EH (cell line): ENCODE measurements at regions not wholly inside any gene's neighbourhood (a gene's known extent, or its start where the extent isn't known, plus 50 kb on each side); places are given as distances from the start of the nearest gene placed in this dataset.

Experiments
- DNase-seq: peaks from one replicate; pipeline ENCODE4 v3.0.0-alpha.2; 2015; ENCODE audit warnings: low read depth

DNA sequence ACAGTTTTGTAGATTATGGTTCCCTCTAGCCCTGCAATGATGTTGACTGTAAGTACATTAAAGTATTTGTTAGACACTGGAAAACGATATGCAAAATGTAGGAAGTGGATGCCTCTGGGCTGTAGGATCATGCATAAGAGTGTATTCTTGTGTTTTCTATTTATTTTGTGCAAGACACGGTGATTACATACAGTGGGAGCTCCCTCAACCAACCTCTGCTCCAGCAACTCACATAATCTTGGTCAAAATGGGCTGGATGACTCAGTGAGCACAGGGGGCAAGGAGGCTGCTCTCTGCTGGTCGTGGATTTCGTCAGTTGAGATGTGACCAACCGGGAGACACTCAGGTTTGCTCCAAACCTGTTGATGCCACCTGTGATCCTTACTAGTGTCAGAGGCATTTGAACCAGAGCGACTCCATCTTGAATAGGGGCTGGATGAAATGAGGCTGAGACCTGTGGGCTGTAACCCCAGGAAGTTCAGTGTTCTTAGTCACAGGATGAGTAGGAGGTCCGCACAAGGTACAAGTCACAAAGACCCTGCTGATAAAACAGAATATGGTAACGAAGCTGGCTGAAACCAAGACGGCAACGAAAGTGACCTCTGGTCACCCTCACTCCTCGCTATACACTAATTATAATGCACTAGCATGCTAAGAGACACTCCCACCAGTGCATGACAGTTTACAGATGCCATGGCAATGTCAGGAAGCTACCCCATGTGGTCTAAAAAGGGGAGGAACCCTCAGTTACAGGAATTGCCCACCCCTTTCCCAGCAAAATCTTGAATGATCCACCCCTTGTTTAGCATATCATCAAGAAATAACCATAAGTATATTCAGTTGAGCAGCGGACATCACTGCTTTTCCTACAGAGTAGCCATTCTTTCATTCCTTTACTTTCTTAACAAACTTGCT is 56.4 kb upstream of the FAM20C start:
- no peak for DNase-seq

DNA sequence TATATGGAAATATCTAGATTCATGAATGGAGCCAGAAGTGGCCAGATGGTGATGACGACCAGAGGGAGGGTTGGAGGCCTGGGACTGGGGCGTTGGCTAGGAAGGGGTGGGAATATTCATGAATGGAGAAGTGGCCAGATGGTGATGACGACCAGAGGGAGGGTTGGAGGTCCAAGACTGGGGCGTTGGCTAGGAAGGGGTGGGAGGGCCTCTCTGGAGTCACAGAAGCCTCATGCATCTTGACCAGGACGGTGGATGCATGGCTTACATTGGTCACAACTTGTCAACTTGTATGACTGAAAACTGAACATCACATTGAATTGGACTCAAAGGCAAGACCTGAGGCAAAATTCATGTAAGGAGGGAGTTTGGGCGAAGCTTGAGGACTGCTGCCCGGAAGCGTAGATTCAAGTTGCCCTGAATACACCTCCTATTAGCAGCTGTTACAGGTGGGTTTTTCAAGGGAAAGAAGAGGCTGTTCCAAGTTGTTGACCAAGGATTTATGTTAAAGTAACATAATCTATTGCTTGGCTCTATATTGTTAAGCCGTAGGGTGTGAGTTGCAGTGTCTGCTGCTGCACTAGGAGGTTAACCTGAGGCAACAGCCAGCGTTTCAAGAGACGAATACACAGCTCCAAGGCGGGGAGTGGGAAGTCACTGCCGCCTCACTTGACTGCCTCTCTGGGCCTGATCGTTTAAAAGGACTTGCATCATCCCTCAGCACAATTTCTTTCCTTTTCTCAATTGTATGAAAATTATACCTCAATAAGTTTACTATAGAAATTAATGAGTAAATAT is 55.1 kb upstream of the FAM20C start:
- DNase-seq: no peak

DNA sequence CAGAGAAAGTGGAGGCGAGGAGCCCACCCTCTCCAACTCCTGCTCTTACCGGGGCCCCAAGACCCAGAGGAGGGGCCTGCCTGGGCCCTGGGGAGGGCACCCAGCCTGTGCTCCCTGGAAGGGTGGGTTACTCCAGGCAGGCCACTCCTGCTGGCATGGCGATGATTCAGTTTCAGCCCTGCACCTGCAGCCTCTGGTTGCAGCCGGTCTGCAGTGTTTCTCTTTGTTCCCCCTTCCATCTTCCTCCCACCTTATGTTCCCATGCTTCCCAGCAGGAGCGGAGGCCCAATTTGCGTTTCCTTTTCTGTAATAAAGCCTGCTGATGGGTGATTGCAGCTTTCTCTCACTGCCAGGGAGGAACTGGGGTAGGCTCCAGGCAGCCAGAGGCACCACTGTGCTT is 53.2 kb upstream of the FAM20C start:
- no peak for DNase-seq

DNA sequence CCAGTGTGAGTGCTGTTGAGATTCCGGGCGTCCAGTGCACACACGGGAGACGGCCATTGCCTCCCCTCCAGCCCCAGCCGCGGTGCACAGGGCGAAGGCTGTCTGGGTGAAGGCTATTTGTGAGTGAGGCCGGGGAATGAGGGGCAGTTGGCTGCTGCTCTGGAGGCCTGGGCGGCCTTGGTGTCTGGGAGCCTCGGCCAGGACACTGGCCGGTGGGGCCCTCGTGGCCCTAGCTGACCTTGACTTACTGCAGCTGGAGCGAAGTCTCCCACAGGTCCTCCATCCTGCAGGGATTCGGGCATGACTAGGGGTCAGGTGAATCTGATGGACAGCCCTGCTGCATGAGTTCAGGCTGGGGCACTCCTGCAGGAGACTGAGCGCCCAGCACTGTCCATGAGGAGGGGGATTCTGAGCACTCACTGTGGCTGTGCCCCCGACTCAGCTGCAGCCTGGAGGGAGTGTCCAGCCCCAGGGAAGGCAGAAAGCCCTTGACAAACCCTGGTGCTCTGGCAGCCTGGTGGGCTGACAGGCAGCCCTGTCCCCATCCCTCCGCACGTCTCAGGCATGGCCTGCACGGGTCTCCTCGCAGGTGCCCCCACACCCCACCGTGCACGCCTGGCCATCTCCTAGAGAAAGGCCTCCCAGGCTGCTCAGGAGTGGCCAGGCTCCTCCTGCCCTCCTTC is 52.7 kb upstream of the FAM20C start:
- no peak for DNase-seq

DNA sequence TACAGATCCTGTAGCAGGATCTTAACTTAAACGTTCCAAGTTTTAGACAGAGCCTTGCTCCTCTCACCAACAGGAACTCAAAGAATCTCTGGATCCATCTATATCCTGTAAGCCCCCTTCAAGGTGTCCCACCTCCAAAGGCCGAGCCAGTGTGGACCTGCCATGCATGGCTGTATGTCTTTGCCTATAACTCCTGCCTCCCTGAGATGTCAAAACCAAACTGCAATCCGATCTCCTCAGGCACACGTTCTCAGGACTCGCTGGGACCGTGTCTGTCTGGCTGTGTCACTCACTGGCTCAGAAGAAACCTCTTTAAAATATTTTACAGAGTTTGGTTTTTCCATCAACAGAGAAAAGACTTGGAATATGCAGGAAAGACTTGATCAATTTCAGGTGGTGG is 51.4 kb upstream of the FAM20C start:
- no peak for DNase-seq

DNA sequence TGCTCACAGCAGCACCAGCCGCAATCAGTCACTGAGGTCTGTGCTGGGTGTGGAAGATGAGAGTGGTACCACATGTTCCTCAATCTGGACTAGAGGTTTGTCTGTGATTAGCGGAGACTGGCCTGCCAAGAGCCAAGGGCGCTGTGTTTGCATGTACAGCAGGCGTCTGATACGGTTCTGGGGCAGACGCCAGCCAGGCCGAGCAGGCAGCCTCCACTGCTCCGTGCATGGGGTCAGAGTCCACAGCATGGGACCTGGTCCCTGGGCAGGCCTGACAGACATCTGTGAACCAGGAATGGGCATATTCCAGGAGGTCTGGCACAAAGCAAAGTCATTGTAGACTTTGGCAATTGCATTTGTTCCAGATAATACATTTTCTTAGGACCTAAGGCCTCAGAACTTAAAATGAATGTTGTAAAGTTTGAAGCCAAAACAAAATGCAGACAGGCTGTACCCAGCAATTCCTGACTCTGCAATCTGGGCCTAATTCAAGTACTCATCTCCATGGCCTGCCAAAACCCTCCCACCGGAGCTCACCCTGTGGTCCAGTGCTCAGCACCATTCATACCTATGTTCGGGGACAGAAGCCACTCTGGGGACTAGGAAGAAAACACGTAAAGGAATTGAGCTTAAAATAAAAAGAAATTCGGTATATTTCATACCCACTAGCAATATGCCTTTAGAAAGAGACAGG is 50.0 kb upstream of the FAM20C start:
- DNase-seq: no peak
